ENCODE measurements at regions not wholly inside any gene's neighbourhood (a gene's known extent, or its start where the extent isn't known, plus 50 kb on each side); places are given as distances from the start of the nearest gene placed in this dataset.

- TF ChIP-seq, protein P1, sequence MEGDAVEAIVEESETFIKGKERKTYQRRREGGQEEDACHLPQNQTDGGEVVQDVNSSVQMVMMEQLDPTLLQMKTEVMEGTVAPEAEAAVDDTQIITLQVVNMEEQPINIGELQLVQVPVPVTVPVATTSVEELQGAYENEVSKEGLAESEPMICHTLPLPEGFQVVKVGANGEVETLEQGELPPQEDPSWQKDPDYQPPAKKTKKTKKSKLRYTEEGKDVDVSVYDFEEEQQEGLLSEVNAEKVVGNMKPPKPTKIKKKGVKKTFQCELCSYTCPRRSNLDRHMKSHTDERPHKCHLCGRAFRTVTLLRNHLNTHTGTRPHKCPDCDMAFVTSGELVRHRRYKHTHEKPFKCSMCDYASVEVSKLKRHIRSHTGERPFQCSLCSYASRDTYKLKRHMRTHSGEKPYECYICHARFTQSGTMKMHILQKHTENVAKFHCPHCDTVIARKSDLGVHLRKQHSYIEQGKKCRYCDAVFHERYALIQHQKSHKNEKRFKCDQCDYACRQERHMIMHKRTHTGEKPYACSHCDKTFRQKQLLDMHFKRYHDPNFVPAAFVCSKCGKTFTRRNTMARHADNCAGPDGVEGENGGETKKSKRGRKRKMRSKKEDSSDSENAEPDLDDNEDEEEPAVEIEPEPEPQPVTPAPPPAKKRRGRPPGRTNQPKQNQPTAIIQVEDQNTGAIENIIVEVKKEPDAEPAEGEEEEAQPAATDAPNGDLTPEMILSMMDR (IDR thresholded peaks at IDR 0.05), result no peak
- TF ChIP-seq POLR2A (IDR thresholded peaks at IDR 0.05) (no peak), POLR2AphosphoS5 (IDR thresholded peaks at IDR 0.05) (no peak)
These were observed 390.4 kb downstream of the HTR1B start for GRCh38 chr6:77072694-77073409.
